ENCODE measurements at regions not wholly inside any gene's neighbourhood (a gene's known extent, or its start where the extent isn't known, plus 50 kb on each side); places are given as distances from the start of the nearest gene placed in this dataset.
"Not testable (repeated sequence)": the region's sequence is repeated elsewhere in the genome, so short reads cannot be mapped to it uniquely, and the experiment has no call there.

GRCh38 chr4:152054731-152055130, 293.9 kb upstream of the GATB start:
- Histone ChIP-seq H3K27ac (no peak overlapping the region), H3K4me1 (no peaks in the 10 kb centered on the region), H3K4me3 (no peak overlapping the region), H3K27me3 (no peaks in the 10 kb centered on the region), H3K36me3 (no peaks in the 10 kb centered on the region), H3K9me3 (peaks cover 0 to 13% (median 3%) of the 10 kb centered on the region in 4 donors)
- WGBS, 2 donors = 58 to 61% methylated on average over 3 of the region's 3 CpGs
- TF ChIP-seq EP300 (IDR thresholded peaks at IDR 0.05) (no peak), POLR2AphosphoS5 (IDR thresholded peaks at IDR 0.05) (no peak), POLR2A (IDR thresholded peaks at IDR 0.05) (no peak), CTCF (IDR thresholded peaks at IDR 0.05) (no peak)
- DNase-seq (no peak), ATAC-seq (ENCODE audit: low FRiP score in 2 of 2) (no peak)

GRCh38 chr4:152052451-152053057, 291.7 kb upstream of the GATB start:
- Histone ChIP-seq H3K4me1 (no peaks in the 10 kb centered on the region), H3K4me3 (no peak overlapping the region), H3K27me3 (no peaks in the 10 kb centered on the region), H3K36me3 (no peaks in the 10 kb centered on the region), H3K27ac (no peak overlapping the region), H3K9me3 (peaks cover 0 to 6% (median 0%) of the 10 kb centered on the region in 4 donors)
- ATAC-seq (ENCODE audit: low FRiP score in 2 of 2) (no peak), DNase-seq (no peak)
- TF ChIP-seq POLR2A (IDR thresholded peaks at IDR 0.05) (no peak), CTCF (IDR thresholded peaks at IDR 0.05) (no peak), POLR2AphosphoS5 (IDR thresholded peaks at IDR 0.05) (no peak), EP300 (IDR thresholded peaks at IDR 0.05) (no peak)
- 35 to 40% methylated on average over 4 of the region's 4 CpGs for WGBS, 2 donors

- peak in 1 of 2 donors; percentile 30 for DNase-seq
- not testable (repeated sequence) for H3K4me3 ChIP-seq; ATAC-seq (ENCODE audit: low FRiP score in 2 of 2); H3K4me1 ChIP-seq; H3K27ac ChIP-seq; H3K36me3 ChIP-seq; H3K9me3 ChIP-seq; H3K27me3 ChIP-seq
- WGBS, 2 donors = 94 to 98% methylated on average over 15 of the region's 15 CpGs
Observed at GRCh38 chr4:152051332-152051731, 290.5 kb upstream of the GATB start.

- DNase-seq = peak in 1 of 2 donors; percentile 56
Observed at GRCh38 chr4:152050106-152050505, 289.3 kb upstream of the GATB start.

GRCh38 chr4:152047451-152047850, 286.6 kb upstream of the GATB start:
- DNase-seq (no peak), ATAC-seq (ENCODE audit: low FRiP score in 2 of 2) (no peak)
- WGBS, 2 donors = 83% methylated on average over 2 of the region's 2 CpGs; no CpG with 5 or more reads in 1 of the 2 donors
- Histone ChIP-seq H3K4me1 (peaks cover 0 to 9% (median 4%) of the 10 kb centered on the region in 4 donors), H3K9me3 (no peaks in the 10 kb centered on the region), H3K4me3 (no peak overlapping the region), H3K27ac (no peak overlapping the region), H3K27me3 (no peaks in the 10 kb centered on the region), H3K36me3 (no peaks in the 10 kb centered on the region)
- no peak for TF ChIP-seq POLR2AphosphoS5 (IDR thresholded peaks at IDR 0.05)

More at GRCh38 chr4:152050106-152050505, 289.3 kb upstream of the GATB start:
- Histone ChIP-seq H3K36me3 (no peaks in the 10 kb centered on the region), H3K4me1 (peaks cover 0 to 9% (median 4%) of the 10 kb centered on the region in 4 donors), H3K27ac (no peak overlapping the region), H3K4me3 (no peak overlapping the region), H3K9me3 (no peaks in the 10 kb centered on the region), H3K27me3 (no peaks in the 10 kb centered on the region)
- 71 to 72% methylated on average over 3 of the region's 3 CpGs for WGBS, 2 donors
- TF ChIP-seq POLR2A (IDR thresholded peaks at IDR 0.05) (no peak), EP300 (IDR thresholded peaks at IDR 0.05) (no peak), CTCF (IDR thresholded peaks at IDR 0.05) (no peak), POLR2AphosphoS5 (IDR thresholded peaks at IDR 0.05) (no peak)
- peak; percentile 24 to 67 for ATAC-seq (ENCODE audit: low FRiP score in 2 of 2)

Data from upper lobe of left lung (tissue), 6 donors.